NCI-H1930 (cell line): ENCODE measurements at regions not wholly inside any gene's neighbourhood (a gene's known extent, or its start where the extent isn't known, plus 50 kb on each side); places are given as distances from the start of the nearest gene placed in this dataset.
"Not testable (repeated sequence)": the region's sequence is repeated elsewhere in the genome, so short reads cannot be mapped to it uniquely, and the experiment has no call there.

Experiments used
- DNase-seq, 2 experiments: peaks; one replicate each; lab custom pipeline; 2025; lab: John Stamatoyannopoulos, UW

DNA sequence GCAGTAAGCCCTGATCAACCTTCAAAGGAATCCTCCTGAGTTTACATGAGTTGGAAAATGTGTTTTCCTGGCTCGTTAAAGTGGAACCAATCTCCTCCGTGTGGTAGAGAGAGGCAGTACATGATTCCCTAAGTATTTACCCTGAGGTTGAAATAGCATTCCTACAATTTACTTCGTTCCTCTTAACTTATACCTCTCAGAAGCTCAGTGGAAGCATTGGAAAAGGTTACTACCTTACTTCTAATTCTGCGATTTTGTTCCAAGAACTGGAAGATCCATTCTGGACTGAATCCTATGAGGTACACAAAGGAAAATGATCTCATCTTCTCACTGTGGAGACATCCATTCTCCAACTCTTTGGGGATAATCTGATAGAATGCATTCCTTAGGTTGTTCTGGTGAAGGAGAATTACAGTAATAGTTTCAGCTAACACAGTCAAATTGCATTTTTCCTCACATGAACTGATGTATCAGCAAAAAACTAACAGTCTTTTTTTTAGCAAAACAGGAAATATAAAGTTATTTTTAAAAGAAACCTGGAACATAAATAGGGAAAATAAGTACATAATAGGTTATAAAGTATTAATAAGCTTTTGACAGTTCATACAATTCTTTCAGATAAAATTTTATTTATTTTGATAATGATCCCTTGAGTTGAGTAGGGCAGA lies 475.6 kb downstream of the PDZRN4 start:
- no peak for DNase-seq

DNA sequence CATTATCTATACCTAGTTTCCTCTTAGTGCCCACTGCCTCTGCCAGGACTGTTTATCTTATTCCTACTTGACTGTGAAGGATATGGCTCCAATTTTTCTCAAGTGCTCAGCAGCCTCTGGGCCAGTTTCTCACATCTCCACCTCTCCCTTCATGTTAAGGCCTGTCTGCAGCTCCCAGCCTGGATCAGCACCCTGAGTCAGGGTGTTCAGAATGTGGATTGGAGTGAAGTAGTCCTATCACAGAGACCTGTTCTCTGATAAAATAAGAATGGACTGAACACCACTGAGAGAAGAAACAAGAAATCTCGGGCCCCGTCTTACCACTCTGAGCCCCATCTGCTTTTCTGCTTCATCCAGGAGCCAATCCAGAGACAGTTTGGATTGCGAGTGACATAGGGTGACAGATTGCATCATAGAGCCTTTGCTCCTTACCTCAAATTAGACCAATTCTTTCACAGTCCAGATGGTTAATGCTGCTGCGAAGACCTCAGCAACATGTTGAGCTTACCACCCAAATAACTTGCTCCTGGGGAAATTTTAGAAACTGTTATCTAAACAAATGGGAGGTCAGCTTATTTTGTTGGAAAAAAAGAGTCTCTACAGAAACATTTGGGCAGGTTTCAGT lies 473.1 kb downstream of the PDZRN4 start:
- no peak for DNase-seq

DNA sequence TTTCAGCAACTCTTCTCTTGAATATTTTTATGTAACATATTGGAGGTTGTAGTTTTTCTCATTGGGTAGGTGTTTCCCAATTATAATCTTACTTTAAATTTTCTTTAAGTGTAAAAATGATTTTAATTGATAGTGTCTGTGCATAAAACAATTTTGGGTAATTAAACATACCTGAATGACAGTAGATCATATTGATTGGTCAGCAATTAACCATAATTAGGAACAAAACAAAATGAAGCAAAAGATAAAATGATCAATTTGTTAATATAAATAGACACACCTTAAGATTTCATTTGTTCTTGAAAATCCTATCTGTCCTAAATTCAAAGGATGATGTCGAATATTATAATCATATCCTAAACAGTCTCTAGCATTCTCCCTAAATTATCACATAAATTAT lies 468.3 kb downstream of the PDZRN4 start:
- DNase-seq: no peak

DNA sequence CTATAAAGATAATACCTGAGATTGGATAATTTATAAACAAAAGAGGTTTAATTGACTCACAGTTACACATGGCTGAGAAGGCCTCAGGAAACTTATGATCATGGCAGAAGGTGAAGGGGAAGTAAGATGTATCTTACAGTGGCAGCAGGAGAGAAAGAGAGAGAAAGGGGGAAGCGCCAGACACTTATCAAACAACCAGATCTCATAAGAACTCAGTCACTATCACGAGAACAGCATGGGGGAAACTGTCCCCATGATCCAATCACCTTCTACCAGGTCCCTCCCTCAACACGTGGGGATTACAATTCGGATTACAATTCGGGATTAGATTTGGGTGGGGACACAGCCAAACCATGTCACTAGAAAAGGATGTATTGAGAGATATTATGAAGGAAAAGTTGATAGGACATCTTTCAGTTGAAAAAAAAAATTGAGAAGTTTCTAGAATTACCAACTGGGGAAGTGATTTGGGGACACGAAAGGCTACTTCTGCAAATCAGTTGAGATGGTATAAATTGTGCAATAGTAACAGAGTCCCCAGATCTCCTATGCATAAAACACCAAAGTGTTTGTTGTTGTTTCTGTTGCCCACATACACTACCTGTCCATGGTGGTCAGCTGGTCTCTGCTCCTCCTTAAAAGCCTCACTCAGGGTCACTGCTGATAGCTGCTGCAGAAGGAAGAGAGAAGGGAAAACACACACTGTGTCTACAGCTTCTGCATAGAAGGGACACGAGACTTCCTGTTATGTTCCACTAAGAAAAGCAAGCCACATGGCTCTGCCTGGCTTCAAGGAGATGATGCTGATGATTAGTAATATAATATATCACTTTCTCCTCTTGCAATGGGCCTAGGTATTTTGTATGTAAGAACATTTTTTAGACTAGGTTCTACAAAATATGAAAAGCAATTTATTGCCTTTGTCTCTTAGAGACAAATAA lies 465.5 kb downstream of the PDZRN4 start:
- no peak for DNase-seq

DNA sequence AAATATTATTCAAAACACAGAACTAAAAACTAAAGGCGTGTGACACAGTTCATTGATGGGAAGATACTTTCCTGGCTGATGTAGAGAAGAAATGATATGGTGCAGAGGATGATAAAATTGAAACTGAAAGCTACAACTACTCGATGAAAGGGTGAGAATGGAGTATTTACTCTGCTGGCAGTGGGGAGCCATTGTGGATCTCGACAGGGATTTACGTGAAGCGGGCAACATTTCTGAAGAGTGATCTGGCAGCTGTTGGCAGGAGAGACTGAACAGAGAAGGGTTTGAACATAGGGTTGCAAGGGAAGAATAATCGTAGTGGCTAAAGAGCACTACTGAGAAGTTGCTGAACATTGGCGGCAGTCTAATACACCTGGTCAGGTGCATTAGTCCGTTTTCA lies 464.9 kb downstream of the PDZRN4 start:
- DNase-seq: no peak

DNA sequence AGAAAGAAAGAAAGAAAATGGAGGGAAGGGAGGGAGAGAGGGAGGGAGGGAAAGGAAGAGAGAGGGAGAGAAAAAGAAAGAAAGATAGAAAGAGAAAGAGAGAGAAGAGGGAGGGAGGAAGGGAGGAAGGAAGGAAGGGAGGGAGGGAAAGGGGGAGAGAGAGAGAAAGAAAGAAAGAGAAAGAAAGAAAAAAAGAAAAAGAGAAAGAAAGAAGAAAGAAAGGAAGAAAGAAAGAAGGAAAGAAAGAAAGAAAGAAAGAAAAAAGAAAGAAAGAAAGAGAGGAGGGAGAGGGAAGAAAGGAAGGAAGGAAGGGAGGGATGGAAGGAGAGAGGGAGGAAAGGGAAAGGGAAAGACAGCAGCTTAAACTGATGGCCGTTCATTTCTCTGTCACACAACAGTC lies 457.5 kb downstream of the PDZRN4 start:
- no peak for DNase-seq

DNA sequence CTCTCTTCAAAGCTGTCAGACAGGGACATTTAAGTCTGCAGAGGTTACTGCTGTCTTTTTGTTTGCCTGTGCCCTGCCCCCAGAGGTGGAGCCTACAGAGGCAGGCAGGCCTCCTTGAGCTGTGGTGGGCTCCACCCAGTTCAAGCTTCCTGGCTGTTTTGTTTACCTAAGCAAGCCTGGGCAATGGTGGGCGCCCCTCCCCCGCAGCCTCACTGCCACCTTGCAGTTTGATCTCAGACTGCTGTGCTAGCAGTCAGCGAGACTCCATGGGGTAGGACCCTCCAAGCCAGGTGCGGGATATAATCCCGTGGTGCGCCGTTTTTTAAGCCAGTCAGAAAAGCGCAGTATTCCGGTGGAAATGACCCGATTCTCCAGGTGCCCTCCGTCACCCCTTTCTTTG lies 454.7 kb downstream of the PDZRN4 start:
- not testable (repeated sequence) for DNase-seq

DNA sequence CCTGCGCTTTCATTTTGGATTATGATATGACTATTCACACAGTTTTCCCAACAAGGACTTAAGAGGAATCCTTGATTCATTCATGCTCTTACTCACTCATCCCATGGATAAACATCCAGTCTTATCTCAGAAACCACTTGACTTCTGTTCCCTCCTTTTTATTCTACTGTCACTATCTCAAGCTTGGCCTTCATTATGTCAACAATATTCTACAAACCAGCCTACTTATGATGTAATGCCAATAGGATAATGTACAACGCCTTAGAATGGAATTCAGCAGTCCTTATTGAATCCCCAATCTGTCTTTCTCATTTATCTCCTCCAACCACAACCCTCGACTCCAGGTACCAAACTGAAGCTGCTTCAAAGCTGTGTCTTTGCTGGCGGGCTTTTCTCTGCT lies 448.5 kb downstream of the PDZRN4 start:
- DNase-seq: no peak

DNA sequence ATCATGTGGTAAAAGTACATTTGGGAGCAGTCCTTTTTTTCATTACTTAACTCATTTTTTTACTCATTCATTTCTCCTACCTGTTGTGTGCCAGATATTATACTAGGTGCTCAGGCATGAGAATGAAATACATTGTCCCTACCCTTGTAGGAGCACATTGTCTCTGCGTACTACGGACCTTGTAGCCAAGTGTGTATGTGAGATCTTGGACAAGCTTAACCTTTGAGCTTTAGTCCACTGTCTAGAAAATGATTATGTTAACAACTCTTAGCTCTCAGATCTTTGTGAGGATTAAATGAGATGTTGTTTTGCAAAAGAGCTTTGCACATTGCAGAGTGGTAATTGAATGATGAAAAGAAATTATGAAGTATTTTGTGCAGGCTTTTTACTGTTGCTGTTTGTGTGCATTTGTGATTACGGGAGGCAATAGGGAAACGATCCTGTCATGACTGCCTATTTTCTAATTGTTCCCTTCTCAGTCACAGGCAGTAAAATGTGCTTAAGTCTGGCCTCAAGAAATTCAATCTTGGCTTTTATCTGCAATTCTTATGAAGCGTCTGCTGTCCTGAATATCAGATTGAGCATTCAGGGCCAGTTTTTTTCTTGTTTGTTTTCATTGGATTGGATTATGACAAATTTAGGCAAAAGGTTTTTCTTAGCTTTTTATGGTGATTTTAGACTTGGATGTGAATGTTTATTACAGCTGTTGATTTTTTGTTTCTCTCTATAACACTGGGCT lies 447.7 kb downstream of the PDZRN4 start:
- no peak for DNase-seq

DNA sequence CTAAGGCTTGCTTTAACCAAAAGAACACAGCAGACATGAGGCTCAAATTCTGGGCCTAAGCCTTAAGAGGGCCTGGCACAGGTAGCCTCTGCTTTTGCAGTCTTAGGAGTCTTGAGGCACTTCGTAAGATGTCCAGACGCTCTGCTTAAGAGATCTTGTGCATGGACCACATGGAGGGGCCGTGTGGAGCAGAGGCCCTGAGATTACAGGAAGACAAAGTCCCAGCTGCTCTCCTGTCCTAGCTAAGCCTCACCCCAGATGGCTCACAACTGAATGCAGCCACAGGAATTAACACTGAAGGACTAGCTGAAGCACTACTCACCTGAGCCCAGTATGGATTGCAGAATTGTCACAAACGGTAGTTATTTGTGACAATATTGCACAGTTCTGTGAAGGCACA lies 446.0 kb downstream of the PDZRN4 start:
- no peak for DNase-seq

DNA sequence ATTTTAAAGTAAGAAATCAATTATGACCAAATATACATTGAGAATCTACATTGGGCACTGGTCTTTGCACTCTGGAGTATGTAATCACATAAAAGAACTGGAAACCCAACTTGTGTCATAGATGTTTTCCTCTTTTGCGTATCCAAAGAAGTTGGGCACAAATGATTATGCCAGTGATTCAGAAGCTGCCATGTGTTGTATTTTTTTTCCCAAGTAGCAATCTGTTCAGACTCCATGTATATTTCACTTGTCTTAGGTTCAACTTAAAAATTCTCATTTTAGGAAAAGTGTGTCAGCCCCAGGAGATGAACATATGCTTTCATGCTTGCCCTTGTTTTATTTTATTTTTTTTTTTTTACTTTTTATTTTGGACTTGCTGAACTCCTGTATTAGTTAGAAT lies 441.5 kb downstream of the PDZRN4 start:
- no peak for DNase-seq

DNA sequence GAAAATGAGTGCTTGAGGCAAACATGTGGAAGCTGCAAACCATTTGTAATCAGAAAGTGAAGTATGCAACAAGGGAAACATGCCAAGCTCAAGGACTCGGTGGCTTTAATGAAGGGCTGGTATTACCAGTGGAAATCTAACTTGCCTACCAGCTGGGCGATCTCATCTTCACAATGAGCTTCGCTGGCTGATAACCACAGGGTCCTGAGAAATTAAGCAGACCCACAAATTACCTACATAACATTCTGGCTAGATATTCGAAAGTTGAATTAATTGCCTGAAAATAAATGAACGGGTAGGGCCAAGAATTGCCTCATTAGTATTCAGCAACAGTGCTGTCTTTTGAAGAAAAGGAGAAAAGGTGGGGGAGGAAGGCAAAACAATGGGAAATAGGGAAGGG lies 439.4 kb downstream of the PDZRN4 start:
- DNase-seq: no peak

DNA sequence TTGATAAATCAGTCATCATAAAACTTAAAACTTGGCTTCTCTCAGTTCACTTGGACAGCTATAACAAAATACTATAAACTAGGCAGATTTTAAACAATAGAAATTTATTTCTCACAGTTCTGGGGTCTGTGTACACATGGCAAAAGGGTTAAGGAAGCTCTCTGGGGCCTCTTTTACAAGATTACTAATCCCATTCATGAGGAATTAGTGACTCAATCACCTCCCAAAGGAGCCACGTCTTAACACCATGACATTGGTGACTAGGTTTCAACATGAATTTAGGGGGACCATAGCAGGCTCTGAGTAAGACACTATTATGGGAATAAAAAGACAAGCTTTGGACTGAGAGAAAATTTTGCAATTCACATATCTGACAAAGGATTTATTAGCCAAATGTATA lies 436.5 kb downstream of the PDZRN4 start:
- DNase-seq: no peak
